Transverse colon (tissue), 3 donors: ENCODE measurements at regions not wholly inside any gene's neighbourhood (a gene's known extent, or its start where the extent isn't known, plus 50 kb on each side); places are given as distances from the start of the nearest gene placed in this dataset.

Experiments used
- CTCF ChIP-seq, 5 experiments: fragments of 200-600 bp in 3 of 5; fragments of 450-650 bp in 2 of 5; sonication (generic) in 3 of 5; IDR thresholded peaks; 1 replicate in 2 of 5; 2 replicates in 3 of 5; pipeline ENCODE4 v1.5.1; 2016 to 2017; ENCODE audit warnings: antibody characterized with exemption in 5 of 5, inconsistent platforms in 3 of 5, mild to moderate bottlenecking in 2 of 5, moderate library complexity in 1 of 5
- EP300 ChIP-seq: sonication (generic); formaldehyde crosslinking; IDR thresholded peaks from one replicate; pipeline ENCODE4 v1.6.1; 2017; ENCODE audit warnings: antibody characterized with exemption, low read depth
- POLR2A ChIP-seq: fragments of 450-650 bp; IDR thresholded peaks from one replicate; pipeline ENCODE4 v1.6.1; 2016; ENCODE audit warnings: antibody characterized with exemption, mild to moderate bottlenecking, moderate library complexity

- no peak for TF ChIP-seq CTCF (IDR thresholded peaks at IDR 0.05)
- TF ChIP-seq EP300, result no peak
- no peak for TF ChIP-seq POLR2A
Observed at GRCh38 chr6:9620263-9620662, 794.6 kb downstream of the TFAP2A start.
